GF-D8 (cell line): ENCODE measurements at regions not wholly inside any gene's neighbourhood (a gene's known extent, or its start where the extent isn't known, plus 50 kb on each side); places are given as distances from the start of the nearest gene placed in this dataset.

Source experiments
- DNase-seq: peaks from one replicate; lab custom pipeline; 2025; lab: John Stamatoyannopoulos, UW

DNA sequence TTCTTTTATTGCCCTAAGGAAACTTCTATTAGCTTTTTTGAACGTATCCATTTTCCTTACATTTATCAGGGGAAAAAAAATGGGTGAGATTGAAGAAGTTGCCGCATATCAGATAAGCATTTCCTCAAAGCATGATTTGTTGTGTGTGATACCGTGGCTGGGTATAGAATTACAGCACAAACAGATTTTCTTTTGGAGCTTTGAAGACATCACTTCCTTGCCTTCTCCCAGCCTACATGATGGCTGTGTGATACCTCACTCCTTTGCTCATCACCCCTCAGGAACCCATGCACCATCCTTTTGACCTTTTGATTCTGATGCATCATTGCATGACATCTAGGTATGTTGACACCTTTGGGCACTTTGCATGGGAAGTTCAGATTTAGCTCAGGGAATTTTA lies 1155.3 kb downstream of the BRD1 start:
- no peak for DNase-seq

DNA sequence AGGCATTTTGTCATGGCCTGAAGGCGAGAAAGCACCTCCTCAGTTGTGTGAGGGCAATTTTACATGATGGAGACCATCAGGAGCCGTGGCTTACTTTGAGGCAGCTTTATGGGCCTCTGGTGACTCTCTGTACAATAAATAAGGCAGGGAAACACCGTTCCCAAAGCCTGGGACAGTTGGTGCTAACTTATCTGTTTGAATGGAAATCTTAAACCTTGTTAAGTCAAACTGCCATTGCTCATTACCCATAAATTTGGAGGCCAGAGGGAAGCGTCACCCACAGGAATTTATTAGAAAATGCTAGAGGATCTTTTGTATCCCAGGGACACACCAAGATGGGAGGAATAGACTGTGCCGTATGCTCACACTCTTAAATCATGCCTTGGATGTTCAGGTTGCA lies 1156.9 kb downstream of the BRD1 start:
- DNase-seq, result no peak

- no peak for DNase-seq
These were observed 1157.5 kb downstream of the BRD1 start for GRCh38 chr22:48669986-48670716.

DNA sequence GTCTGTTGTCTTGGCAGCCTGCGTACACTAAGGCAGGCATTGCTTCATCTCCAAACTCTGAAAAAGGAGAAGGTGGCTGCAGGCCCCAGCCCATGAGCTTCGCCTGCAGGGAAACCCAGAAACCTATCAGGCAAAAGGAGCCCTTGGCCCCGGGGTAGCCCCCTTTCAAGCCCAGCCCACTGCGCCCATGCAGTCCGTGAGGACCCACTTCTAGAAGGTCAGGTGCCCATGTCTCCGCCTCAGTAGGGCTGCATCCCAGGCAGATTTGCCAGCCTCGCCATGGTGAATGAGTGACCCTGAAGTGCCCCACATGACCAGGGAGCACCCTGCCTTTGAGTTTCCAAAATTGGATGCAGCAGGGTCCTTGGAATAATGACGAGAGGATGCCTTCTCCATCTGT lies 1158.4 kb downstream of the BRD1 start:
- no peak for DNase-seq

DNA sequence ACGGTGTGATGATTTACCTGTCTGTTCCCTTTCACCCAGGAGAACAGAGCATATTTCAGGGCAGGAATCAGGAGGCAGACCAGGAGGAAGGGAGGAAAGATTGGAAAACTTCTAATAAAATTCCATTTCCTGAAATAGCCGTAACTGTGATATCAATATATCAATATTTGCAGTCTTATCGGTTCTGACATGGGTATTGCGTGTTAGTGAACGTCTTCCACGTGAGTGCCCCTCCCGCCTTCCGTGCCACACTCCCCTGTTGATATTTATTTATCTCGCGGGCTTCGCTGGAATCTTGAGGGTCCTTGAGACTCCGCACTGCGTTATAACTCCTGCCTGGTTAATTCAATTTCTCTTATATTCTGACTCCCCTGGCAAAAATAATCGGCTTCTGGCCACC lies 1160.4 kb downstream of the BRD1 start:
- DNase-seq, result no peak

GRCh38 chr22:48666620-48667019 lies 1161.1 kb downstream of the BRD1 start:
- DNase-seq, result no peak

- no peak for DNase-seq
These were observed 1162.2 kb downstream of the BRD1 start for GRCh38 chr22:48665311-48665995.

DNA sequence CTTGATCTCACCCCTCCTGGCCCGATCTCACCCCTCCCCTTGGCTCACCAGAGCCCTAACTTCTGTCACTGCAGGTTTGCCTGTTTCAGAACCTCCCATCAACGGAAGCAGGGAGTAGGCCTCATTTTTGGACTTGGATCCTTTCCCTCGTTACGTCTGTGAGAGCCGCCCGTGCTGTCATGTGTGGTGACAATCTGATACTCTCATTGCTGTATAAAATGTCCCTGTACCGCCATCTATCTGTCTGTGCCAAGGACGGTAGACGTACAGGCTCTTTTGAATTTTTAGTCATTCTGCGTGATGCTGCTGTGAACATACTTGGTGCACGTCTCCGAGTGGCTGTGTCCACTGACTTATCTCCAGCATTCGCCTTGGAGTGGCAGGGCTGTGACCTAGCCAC lies 1163.1 kb downstream of the BRD1 start:
- DNase-seq, result no peak

- DNase-seq, result no peak
These were observed 1164.4 kb downstream of the BRD1 start for GRCh38 chr22:48663297-48663696.

GRCh38 chr22:48662476-48663135 lies 1165.1 kb downstream of the BRD1 start:
- DNase-seq, result no peak

DNA sequence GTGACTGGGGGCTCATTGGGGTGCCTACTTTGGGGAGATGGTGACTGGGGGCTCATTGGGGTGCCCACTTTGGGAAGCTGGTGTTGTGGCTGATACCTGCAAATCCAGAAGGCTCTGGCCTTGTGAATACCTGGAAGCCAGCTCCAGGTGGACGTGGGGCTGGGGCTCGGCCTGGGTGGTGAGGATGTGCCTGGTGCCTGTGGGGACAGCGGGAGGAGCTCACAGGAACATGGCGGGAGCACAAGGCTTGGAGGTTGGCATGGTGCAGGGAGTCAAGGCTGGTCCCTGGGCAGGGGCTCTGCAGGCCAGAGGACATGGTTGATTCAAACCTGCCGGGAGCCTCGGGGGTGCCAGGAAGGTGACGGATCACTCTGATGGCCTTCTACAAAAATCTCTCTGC lies 1165.7 kb downstream of the BRD1 start:
- no peak for DNase-seq

GRCh38 chr22:48660790-48661740 lies 1166.6 kb downstream of the BRD1 start:
- no peak for DNase-seq

GRCh38 chr22:48660104-48660789 lies 1167.4 kb downstream of the BRD1 start:
- no peak for DNase-seq

GRCh38 chr22:48659404-48659996 lies 1168.2 kb downstream of the BRD1 start:
- DNase-seq, result no peak

GRCh38 chr22:48658871-48659270 lies 1168.8 kb downstream of the BRD1 start:
- DNase-seq, result no peak

GRCh38 chr22:48658246-48658645 lies 1169.4 kb downstream of the BRD1 start:
- DNase-seq, result no peak

- no peak for DNase-seq
These were observed 1173.2 kb downstream of the BRD1 start for GRCh38 chr22:48654492-48654891.

GRCh38 chr22:48653929-48654328 lies 1173.7 kb downstream of the BRD1 start:
- no peak for DNase-seq

DNA sequence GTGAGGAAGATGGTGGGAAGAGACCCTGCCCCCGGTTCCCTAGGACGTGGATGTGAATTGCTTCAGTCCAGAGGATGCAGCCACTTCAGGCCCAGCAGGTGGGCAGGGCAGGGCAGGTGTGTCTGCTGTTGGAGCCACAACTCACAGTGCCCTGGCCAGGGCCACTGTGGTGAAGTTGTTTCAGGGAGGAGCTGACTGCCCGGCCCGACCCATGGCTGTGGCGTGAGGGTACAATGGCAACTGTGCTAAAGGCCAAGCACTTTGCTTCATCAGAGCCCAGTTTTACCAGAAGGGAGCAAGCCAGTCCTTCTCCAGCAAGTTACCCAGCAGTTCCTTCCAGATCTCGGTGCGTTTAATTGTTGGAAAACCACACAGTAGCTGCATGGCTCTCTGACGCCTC lies 1174.4 kb downstream of the BRD1 start:
- DNase-seq, result no peak

DNA sequence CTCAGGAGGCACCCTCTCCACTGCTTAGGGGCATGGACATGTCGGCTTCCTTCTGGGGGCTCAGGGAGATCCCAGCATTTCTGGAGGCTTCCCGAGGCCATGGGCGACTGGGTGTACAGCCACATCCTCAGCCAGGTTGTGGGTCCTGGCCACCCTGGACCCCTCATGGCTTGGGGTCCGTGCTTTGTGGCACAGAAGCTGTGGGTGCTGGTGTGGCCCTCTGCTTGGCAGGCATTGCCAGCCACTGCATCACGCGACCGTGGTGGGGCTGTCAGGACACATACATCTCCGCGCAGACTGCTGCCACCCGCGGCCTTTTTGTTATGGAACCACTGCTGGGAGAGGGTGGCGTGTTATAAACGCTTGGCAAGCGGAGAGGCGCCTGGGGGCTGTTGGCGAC lies 1174.9 kb downstream of the BRD1 start:
- DNase-seq, result no peak

GRCh38 chr22:48651981-48652538 lies 1175.6 kb downstream of the BRD1 start:
- no peak for DNase-seq
